Endothelial cell of umbilical vein (primary cell): ENCODE measurements at regions not wholly inside any gene's neighbourhood (a gene's known extent, or its start where the extent isn't known, plus 50 kb on each side); places are given as distances from the start of the nearest gene placed in this dataset.

ENCODE experiments used
- BruUV-seq: library from RNA; stranded (reverse); fragments of 400-500 nt; replicated peaks from 2 replicates; lab custom pipeline; 2021; lab: Mats Ljungman, UMichigan
- CTCF ChIA-PET: fragments of 300-600, 350-600 bp; sonication (Branson Sonifier 250); formaldehyde crosslinking; loops from one replicate; lab custom pipeline; 2021; ENCODE audit warnings: antibody characterized with exemption, inconsistent platforms; lab: Charles Lee
- POLR2A ChIA-PET: fragments of 300-600, 350-600 bp; sonication (Branson Sonifier 250); formaldehyde crosslinking; loops from one replicate; lab custom pipeline; 2021; ENCODE audit warnings: antibody characterized with exemption, inconsistent platforms; lab: Charles Lee
- DNase-seq: peaks from one replicate; pipeline ENCODE4 v3.0.0-alpha.2; 2011; ENCODE audit warnings: low read depth, low spot score
- FAIRE-seq: peaks from 2 replicates; lab custom pipeline; 2011; peaks lifted over from hg19 to GRCh38; lab: Jason Lieb, UNC
- H2AFZ ChIP-seq: 2 replicates; pipeline ENCODE4 v1.6.0; 2012; ENCODE audit warnings: low read depth, low read length, control low read depth, inconsistent platforms
- H3K27ac ChIP-seq: 2 replicates; pipeline ENCODE4 v1.5.1; 2011; ENCODE audit warnings: low read depth, mild to moderate bottlenecking, control low read depth, low read length, moderate library complexity; ENCODE audit not compliant: insufficient read depth
- H3K27me3 ChIP-seq, 2 experiments: 2 replicates each; pipeline versions ENCODE4 v1.6.0 to v1.6.1; 2011; ENCODE audit warnings: low read length in 2 of 2, mixed read lengths in 1 of 2; ENCODE audit not compliant: control insufficient read depth in 2 of 2, insufficient read depth in 2 of 2
- H3K36me3 ChIP-seq, 2 experiments: 2 replicates in 1 of 2; 3 replicates in 1 of 2; pipeline ENCODE4 v1.5.1; 2011; ENCODE audit warnings: low read length in 2 of 2, mild to moderate bottlenecking in 1 of 2, moderate library complexity in 1 of 2; ENCODE audit not compliant: control insufficient read depth in 2 of 2, insufficient read depth in 2 of 2; ENCODE audit errors: extremely low read depth in 1 of 2
- H3K4me1 ChIP-seq: 3 replicates; pipeline ENCODE4 v1.5.1; 2011; ENCODE audit warnings: mild to moderate bottlenecking, low read length; ENCODE audit not compliant: control insufficient read depth, insufficient read depth; ENCODE audit errors: extremely low read depth
- H3K4me2 ChIP-seq: 2 replicates; pipeline ENCODE4 v1.6.1; 2011; ENCODE audit warnings: low read length, control low read depth, mixed read lengths; ENCODE audit not compliant: insufficient read depth
- H3K4me3 ChIP-seq, 3 experiments: fragments of 200-600 bp in 1 of 3; sonication (generic), shearing (Covaris generic) in 1 of 3; replicated peaks in 1 of 3; 2 replicates each; pipeline ENCODE4 v1.5.1; 2011 to 2016; ENCODE audit warnings: control low read depth in 3 of 3, low read length in 3 of 3, mild to moderate bottlenecking in 2 of 3, inconsistent platforms in 1 of 3, low read depth in 1 of 3, moderate library complexity in 1 of 3; ENCODE audit not compliant: insufficient read depth in 1 of 3
- H3K79me2 ChIP-seq: 2 replicates; pipeline ENCODE4 v1.6.0; 2012; ENCODE audit warnings: low read length, inconsistent platforms; ENCODE audit not compliant: control insufficient read depth, insufficient read depth
- H3K9ac ChIP-seq: replicated peaks from 2 replicates; pipeline ENCODE3; 2011; ENCODE audit warnings: low read length, control low read depth; ENCODE audit not compliant: insufficient read depth; ENCODE audit errors: extremely low read depth
- H3K9me1 ChIP-seq: replicated peaks from 3 replicates; pipeline ENCODE4 v1.6.0; 2011; ENCODE audit warnings: mild to moderate bottlenecking, low read length; ENCODE audit not compliant: control insufficient read depth, insufficient read depth; ENCODE audit errors: extremely low read depth
- H3K9me3 ChIP-seq: replicated peaks from 2 replicates; pipeline ENCODE4 v1.5.1; 2012; ENCODE audit warnings: low read length, inconsistent platforms; ENCODE audit not compliant: control insufficient read depth, insufficient read depth
- H4K20me1 ChIP-seq: replicated peaks from 2 replicates; pipeline ENCODE3; 2011; ENCODE audit warnings: mild to moderate bottlenecking, low read length; ENCODE audit not compliant: control insufficient read depth, insufficient read depth; ENCODE audit errors: extremely low read depth
- EZH2 ChIP-seq: IDR thresholded peaks from 2 replicates; pipeline ENCODE4 v1.6.1; 2012; ENCODE audit warnings: borderline replicate concordance, low read depth, mild to moderate bottlenecking, moderate library complexity, low read length, inconsistent platforms; ENCODE audit not compliant: severe bottlenecking
- FOS ChIP-seq: IDR thresholded peaks from 2 replicates; pipeline ENCODE4 v1.6.1; 2011; ENCODE audit warnings: mild to moderate bottlenecking, low read length, moderate library complexity, borderline replicate concordance; ENCODE audit not compliant: insufficient read depth
- MYC ChIP-seq: IDR thresholded peaks from one replicate; pipeline ENCODE4 v1.6.1; 2011; ENCODE audit warnings: mild to moderate bottlenecking, low read depth, low read length
- dilution Hi-C: fragments of 300-500 bp; cut with MboI; formaldehyde crosslinking; loops from one replicate; pipeline ENCODE4 v1.15.0; 2019; ENCODE audit warnings: low sequenced_read_pairs; ENCODE audit not compliant: extremely low pct_ligation_motif_present
- intact Hi-C: fragments of 100-400 bp; cut with micrococcal nuclease; formaldehyde crosslinking; loops from one replicate; pipeline ENCODE4 v1.10.0; 2022

- no peak overlapping the region for H3K9ac ChIP-seq
Measured at GRCh38 chr10:104581884-104582601, 59.0 kb upstream of the SORCS3 start.

DNA sequence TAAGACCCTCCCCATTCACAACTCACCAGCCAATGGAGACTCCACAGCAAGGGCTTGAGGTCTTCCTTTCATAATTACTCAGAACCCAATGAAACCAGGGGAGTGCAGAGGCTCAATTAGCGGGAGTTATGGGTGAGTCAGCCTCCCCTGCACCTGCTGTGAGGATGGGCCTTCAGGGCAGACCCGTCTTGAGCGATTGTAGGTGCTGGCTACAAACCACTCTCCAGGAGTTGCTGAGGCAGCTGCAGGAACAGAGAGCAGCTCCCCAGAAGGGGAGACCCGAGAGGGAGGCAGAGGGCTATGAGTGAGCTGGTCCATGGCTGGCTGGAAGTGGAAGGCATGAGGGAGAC lies 58.5 kb upstream of the SORCS3 start:
- Histone ChIP-seq H3K4me2 (no peak overlapping the region), H3K9me1 (no peaks in the 10 kb centered on the region), H3K4me3 (no peak overlapping the region), H3K27ac (no peak overlapping the region), H2AFZ (no peak overlapping the region), H4K20me1 (no peaks in the 10 kb centered on the region), H3K27me3 (no peaks in the 10 kb centered on the region), H3K79me2 (no peaks in the 10 kb centered on the region), H3K9ac (no peak overlapping the region), H3K4me1 (no peaks in the 10 kb centered on the region), H3K36me3 (no peaks in the 10 kb centered on the region), H3K9me3 (no peaks in the 10 kb centered on the region)
- BruUV-seq = no TSS peak
- TF ChIP-seq FOS (no peak), EZH2 (no peak)
- dilution Hi-C loops (no loop called here), intact Hi-C loops (no loop called here)
- FAIRE-seq = no peak
- DNase-seq = no peak
- CTCF ChIA-PET = no interaction called here
- POLR2A ChIA-PET = no interaction called here

More at GRCh38 chr10:104581884-104582601, 59.0 kb upstream of the SORCS3 start:
- dilution Hi-C loops = no loop called here
- TF ChIP-seq MYC = no peak
- H3K27ac ChIP-seq = no peak overlapping the region
- FAIRE-seq (no peak), DNase-seq (no peak)
- BruUV-seq = no TSS peak
- POLR2A ChIA-PET = no interaction called here
- H4K20me1 ChIP-seq = no peaks in the 10 kb centered on the region
- no peaks in the 10 kb centered on the region for H3K36me3 ChIP-seq
- CTCF ChIA-PET = no interaction called here
- no peak overlapping the region for H3K4me2 ChIP-seq
- no peaks in the 10 kb centered on the region for H3K4me1 ChIP-seq
- no peak overlapping the region for H3K4me3 ChIP-seq
- intact Hi-C loops = no loop called here
- no peaks in the 10 kb centered on the region for H3K79me2 ChIP-seq
- H3K9me3 ChIP-seq = no peaks in the 10 kb centered on the region
- no peaks in the 10 kb centered on the region for H3K27me3 ChIP-seq
- H2AFZ ChIP-seq = no peak overlapping the region
- no peaks in the 10 kb centered on the region for H3K9me1 ChIP-seq
